OCI-LY7 (cell line): ENCODE measurements at regions not wholly inside any gene's neighbourhood (a gene's known extent, or its start where the extent isn't known, plus 50 kb on each side); places are given as distances from the start of the nearest gene placed in this dataset.

Source experiments
- CTCF ChIP-seq: fragments of 200-600 bp; sonication (generic); conservative IDR thresholded peaks from 2 replicates; pipeline ENCODE4 v1.5.1; 2014; ENCODE audit warnings: mild to moderate bottlenecking, antibody characterized with exemption, low read length, moderate library complexity, mixed read lengths
- EZH2phosphoT487 ChIP-seq: fragments of 200-600 bp; sonication (generic); IDR thresholded peaks from 2 replicates; pipeline ENCODE4 v1.6.1; 2018; ENCODE audit warnings: low read depth, borderline replicate concordance, mild to moderate bottlenecking, mixed run types, antibody characterized with exemption, low read length, moderate library complexity, mixed read lengths

GRCh38 chr16:72473631-72474030, 301.7 kb upstream of the PMFBP1 start:
- TF ChIP-seq CTCF (no peak), EZH2phosphoT487 (no peak)
